HepG2 (cell line): ENCODE measurements at regions not wholly inside any gene's neighbourhood (a gene's known extent, or its start where the extent isn't known, plus 50 kb on each side); places are given as distances from the start of the nearest gene placed in this dataset.

ENCODE experiments used
- ARNTL ChIP-seq: sonication (generic); formaldehyde crosslinking; IDR thresholded peaks from 2 replicates; pipeline ENCODE4 v1.4.0; 2020; ENCODE audit warnings: mild to moderate bottlenecking, missing genetic modification reagents
- CREB1 ChIP-seq, 2 experiments: fragments of 450-650 bp in 1 of 2; IDR thresholded peaks; 2 replicates each; pipeline ENCODE4 v1.6.1; 2016 to 2017; ENCODE audit warnings: control low read depth in 1 of 2, mild to moderate bottlenecking in 1 of 2, missing compliant biosample characterization in 1 of 2, missing genetic modification characterization in 1 of 2
- DNMT1 ChIP-seq: sonication (generic); formaldehyde crosslinking; IDR thresholded peaks from 2 replicates; pipeline ENCODE4 v1.5.1; 2020; ENCODE audit warnings: mild to moderate bottlenecking, missing genetic modification reagents
- MAFG ChIP-seq: sonication (generic); formaldehyde crosslinking; IDR thresholded peaks from 2 replicates; pipeline ENCODE4 v1.5.1; 2020; ENCODE audit warnings: mild to moderate bottlenecking, missing genetic modification reagents
- RCOR2 ChIP-seq: IDR thresholded peaks from 2 replicates; pipeline ENCODE4 v1.6.1; 2016; ENCODE audit warnings: missing biosample characterization, missing genetic modification reagents
- SUZ12 ChIP-seq: fragments of 150-350 bp; IDR thresholded peaks from 2 replicates; pipeline ENCODE4 v1.6.1; 2014; ENCODE audit warnings: low read depth, low read length
- ZNF318 ChIP-seq: sonication (generic); formaldehyde crosslinking; IDR thresholded peaks from 2 replicates; pipeline ENCODE4 v1.4.0; 2020; ENCODE audit warnings: mild to moderate bottlenecking, missing genetic modification reagents
- ZNF558 ChIP-seq: sonication (generic); formaldehyde crosslinking; IDR thresholded peaks from 2 replicates; pipeline ENCODE4 v1.9.0; 2022; ENCODE audit warnings: mild to moderate bottlenecking, missing genetic modification reagents, borderline replicate concordance
- ZNF672 ChIP-seq: sonication (generic); formaldehyde crosslinking; IDR thresholded peaks from 2 replicates; pipeline ENCODE4 v1.8.1; 2022; ENCODE audit warnings: missing genetic modification reagents
- ZUFSP ChIP-seq: sonication (generic); formaldehyde crosslinking; IDR thresholded peaks from 2 replicates; pipeline ENCODE4 v1.9.0; 2021; ENCODE audit warnings: missing genetic modification reagents, mild to moderate bottlenecking, borderline replicate concordance
- TF ChIP-seq, protein P1 (sequence below): sonication (generic); formaldehyde crosslinking; IDR thresholded peaks from 2 replicates; pipeline ENCODE4; 2020; ENCODE audit warnings: missing genetic modification reagents, mild to moderate bottlenecking, borderline replicate concordance
- TF ChIP-seq, protein P2 (sequence below): fragments of 450-650 bp; IDR thresholded peaks from 2 replicates; pipeline ENCODE4 v1.6.1; 2016

GRCh38 chr16:14337303-14338191 is 266.4 kb downstream of the MRTFB start (continued):
- TF ChIP-seq ZUFSP (CRISPR knock-in tag) (no peak), RCOR2 (peak; percentile 63; the same call in 1 of the 2 replicates), ZNF672 (CRISPR knock-in tag) (no peak), ZNF558 (no peak), MAFG (CRISPR knock-in tag) (no peak), ARNTL (CRISPR knock-in tag) (no peak), DNMT1 (no peak; the same call in none of the 2 replicates), ZNF318 (no peak), CREB1 (IDR thresholded peaks at IDR 0.05) (peak; percentile 25; the same call in 1 of the 2 replicates), CREB1 (CRISPR knock-in tag; IDR thresholded peaks at IDR 0.05) (no peak; the same call in 1 of the 2 replicates), SUZ12 (no peak)
- TF ChIP-seq, protein P1, sequence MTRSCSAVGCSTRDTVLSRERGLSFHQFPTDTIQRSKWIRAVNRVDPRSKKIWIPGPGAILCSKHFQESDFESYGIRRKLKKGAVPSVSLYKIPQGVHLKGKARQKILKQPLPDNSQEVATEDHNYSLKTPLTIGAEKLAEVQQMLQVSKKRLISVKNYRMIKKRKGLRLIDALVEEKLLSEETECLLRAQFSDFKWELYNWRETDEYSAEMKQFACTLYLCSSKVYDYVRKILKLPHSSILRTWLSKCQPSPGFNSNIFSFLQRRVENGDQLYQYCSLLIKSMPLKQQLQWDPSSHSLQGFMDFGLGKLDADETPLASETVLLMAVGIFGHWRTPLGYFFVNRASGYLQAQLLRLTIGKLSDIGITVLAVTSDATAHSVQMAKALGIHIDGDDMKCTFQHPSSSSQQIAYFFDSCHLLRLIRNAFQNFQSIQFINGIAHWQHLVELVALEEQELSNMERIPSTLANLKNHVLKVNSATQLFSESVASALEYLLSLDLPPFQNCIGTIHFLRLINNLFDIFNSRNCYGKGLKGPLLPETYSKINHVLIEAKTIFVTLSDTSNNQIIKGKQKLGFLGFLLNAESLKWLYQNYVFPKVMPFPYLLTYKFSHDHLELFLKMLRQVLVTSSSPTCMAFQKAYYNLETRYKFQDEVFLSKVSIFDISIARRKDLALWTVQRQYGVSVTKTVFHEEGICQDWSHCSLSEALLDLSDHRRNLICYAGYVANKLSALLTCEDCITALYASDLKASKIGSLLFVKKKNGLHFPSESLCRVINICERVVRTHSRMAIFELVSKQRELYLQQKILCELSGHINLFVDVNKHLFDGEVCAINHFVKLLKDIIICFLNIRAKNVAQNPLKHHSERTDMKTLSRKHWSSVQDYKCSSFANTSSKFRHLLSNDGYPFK (CRISPR knock-in tag), result peak; percentile 61; the same call in 1 of the 2 replicates
- TF ChIP-seq, protein P2, sequence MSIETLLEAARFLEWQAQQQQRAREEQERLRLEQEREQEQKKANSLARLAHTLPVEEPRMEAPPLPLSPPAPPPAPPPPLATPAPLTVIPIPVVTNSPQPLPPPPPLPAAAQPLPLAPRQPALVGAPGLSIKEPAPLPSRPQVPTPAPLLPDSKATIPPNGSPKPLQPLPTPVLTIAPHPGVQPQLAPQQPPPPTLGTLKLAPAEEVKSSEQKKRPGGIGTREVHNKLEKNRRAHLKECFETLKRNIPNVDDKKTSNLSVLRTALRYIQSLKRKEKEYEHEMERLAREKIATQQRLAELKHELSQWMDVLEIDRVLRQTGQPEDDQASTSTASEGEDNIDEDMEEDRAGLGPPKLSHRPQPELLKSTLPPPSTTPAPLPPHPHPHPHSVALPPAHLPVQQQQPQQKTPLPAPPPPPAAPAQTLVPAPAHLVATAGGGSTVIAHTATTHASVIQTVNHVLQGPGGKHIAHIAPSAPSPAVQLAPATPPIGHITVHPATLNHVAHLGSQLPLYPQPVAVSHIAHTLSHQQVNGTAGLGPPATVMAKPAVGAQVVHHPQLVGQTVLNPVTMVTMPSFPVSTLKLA, result no peak
